IMR-90 (cell line): ENCODE measurements at regions not wholly inside any gene's neighbourhood (a gene's known extent, or its start where the extent isn't known, plus 50 kb on each side); places are given as distances from the start of the nearest gene placed in this dataset.
A peak's percentile ranks its signal among the peaks of the same experiment; 100 is the strongest.

ENCODE experiments used
- ATAC-seq: fragments of 200-7000 bp; cut with Tn5 transposase; 2 replicates; pipeline ENCODE4 v1.9.1; 2020; ENCODE audit warnings: low read depth, mild to moderate bottlenecking, moderate library complexity
- BruUV-seq: library from RNA; stranded (reverse); fragments of 400-500 nt; replicated peaks from 2 replicates; lab custom pipeline; 2021; lab: Mats Ljungman, UMichigan
- CTCF ChIA-PET: fragments of 300-600 bp; formaldehyde crosslinking; extraction: SDS; loops from one replicate; lab custom pipeline; 2021; ENCODE audit warnings: antibody characterized with exemption; lab: Yijun Ruan, JAX
- POLR2A ChIA-PET: fragments of 300-600 bp; sonication (Branson Sonifier 250); formaldehyde crosslinking; loops from one replicate; lab custom pipeline; 2022; ENCODE audit warnings: antibody characterized with exemption; ENCODE audit not compliant: unreplicated experiment; lab: Charles Lee
- DNase-seq: peaks from one replicate; pipeline ENCODE4 v3.0.0; 2013
- H2AFZ ChIP-seq: replicated peaks from 2 replicates; pipeline ENCODE3; 2013; ENCODE audit warnings: low read length, mild to moderate bottlenecking; ENCODE audit not compliant: poor library complexity
- H2AK5ac ChIP-seq: 2 replicates; pipeline ENCODE4 v1.6.1; 2013; ENCODE audit warnings: low read depth, low read length, inconsistent platforms
- H2AK9ac ChIP-seq: replicated peaks from 2 replicates; pipeline ENCODE3; 2013; ENCODE audit warnings: mild to moderate bottlenecking, low read depth, low read length, moderate library complexity; ENCODE audit not compliant: poor library complexity
- H2BK120ac ChIP-seq: 2 replicates; pipeline ENCODE4 v1.6.1; 2013; ENCODE audit warnings: low read depth, low read length, inconsistent platforms
- H2BK15ac ChIP-seq: 3 replicates; pipeline ENCODE4 v1.6.1; 2013; ENCODE audit warnings: low read depth, low read length, inconsistent platforms
- H2BK20ac ChIP-seq: 2 replicates; pipeline ENCODE4 v1.6.1; 2013; ENCODE audit warnings: low read depth, mild to moderate bottlenecking, inconsistent platforms, low read length, moderate library complexity
- H2BK5ac ChIP-seq: 2 replicates; pipeline ENCODE4 v1.6.1; 2013; ENCODE audit warnings: mild to moderate bottlenecking, low read depth, low read length, inconsistent platforms; ENCODE audit not compliant: poor library complexity, severe bottlenecking
- H3K14ac ChIP-seq: replicated peaks from 2 replicates; pipeline ENCODE4 v1.6.1; 2013; ENCODE audit warnings: low read depth, low read length, inconsistent platforms
- H3K18ac ChIP-seq: 2 replicates; pipeline ENCODE4 v1.6.1; 2013; ENCODE audit warnings: low read depth, low read length, control low read depth
- H3K23ac ChIP-seq: 2 replicates; pipeline ENCODE4 v1.6.1; 2013; ENCODE audit warnings: low read depth, low read length, inconsistent platforms
- H3K27ac ChIP-seq: 2 replicates; pipeline ENCODE4 v1.5.1; 2013; ENCODE audit warnings: mild to moderate bottlenecking, control low read depth, low read length; ENCODE audit not compliant: insufficient read depth
- H3K27me3 ChIP-seq: 2 replicates; pipeline ENCODE4 v1.6.1; 2013; ENCODE audit warnings: low read length; ENCODE audit not compliant: control insufficient read depth, insufficient read depth
- H3K36me3 ChIP-seq: 2 replicates; pipeline ENCODE4 v1.6.1; 2013; ENCODE audit warnings: low read length, mixed read lengths; ENCODE audit not compliant: control insufficient read depth, insufficient read depth
- H3K4ac ChIP-seq: 2 replicates; pipeline ENCODE4 v1.6.1; 2013; ENCODE audit warnings: low read depth, low read length, inconsistent platforms
- H3K4me1 ChIP-seq: 2 replicates; pipeline ENCODE4 v1.6.1; 2013; ENCODE audit warnings: low read length, mixed read lengths; ENCODE audit not compliant: control insufficient read depth, insufficient read depth
- H3K4me2 ChIP-seq: 2 replicates; pipeline ENCODE4 v1.6.1; 2013; ENCODE audit warnings: low read depth, mild to moderate bottlenecking, control low read depth, low read length, moderate library complexity
- H3K4me3 ChIP-seq: 2 replicates; pipeline ENCODE4 v1.5.1; 2013; ENCODE audit warnings: low read depth, mild to moderate bottlenecking, control low read depth, low read length, moderate library complexity; ENCODE audit not compliant: insufficient read depth
- H3K56ac ChIP-seq: 2 replicates; pipeline ENCODE4 v1.6.1; 2013; ENCODE audit warnings: low read length, inconsistent platforms; ENCODE audit not compliant: insufficient read depth; ENCODE audit errors: extremely low read depth
- H3K79me1 ChIP-seq, 2 experiments: 2 replicates each; pipeline ENCODE4 v1.6.1; 2013; ENCODE audit warnings: low read length in 2 of 2, inconsistent platforms in 1 of 2, low read depth in 1 of 2
- H3K9ac ChIP-seq: 2 replicates; pipeline ENCODE4 v1.6.1; 2013; ENCODE audit warnings: low read depth, low read length, control low read depth
- H3K9me1 ChIP-seq: 2 replicates; pipeline ENCODE4 v1.6.1; 2013; ENCODE audit warnings: low read length, inconsistent platforms; ENCODE audit not compliant: insufficient read depth
- H3K9me3 ChIP-seq: 2 replicates; pipeline ENCODE4 v1.6.1; 2013; ENCODE audit warnings: low read length; ENCODE audit not compliant: control insufficient read depth, insufficient read depth
- H4K20me1 ChIP-seq: 2 replicates; pipeline ENCODE4 v1.6.1; 2013; ENCODE audit warnings: low read length, inconsistent platforms; ENCODE audit not compliant: insufficient read depth
- H4K5ac ChIP-seq: 2 replicates; pipeline ENCODE4 v1.6.1; 2013; ENCODE audit warnings: mild to moderate bottlenecking, low read depth, low read length, control low read depth
- H4K8ac ChIP-seq, 2 experiments: 2 replicates each; pipeline ENCODE4 v1.6.1; 2013; ENCODE audit warnings: low read depth in 2 of 2, low read length in 2 of 2, control low read depth in 1 of 2, inconsistent platforms in 1 of 2
- H4K91ac ChIP-seq: 2 replicates; pipeline ENCODE4 v1.6.1; 2013; ENCODE audit warnings: low read depth, low read length, inconsistent platforms; ENCODE audit not compliant: insufficient read depth
- BHLHE40 ChIP-seq: fragments of 150-350 bp; IDR thresholded peaks from 2 replicates; pipeline ENCODE4 v1.6.1; 2016; ENCODE audit warnings: mild to moderate bottlenecking, low read depth, low read length
- CEBPB ChIP-seq: IDR thresholded peaks from 2 replicates; pipeline ENCODE4 v1.6.1; 2012; ENCODE audit warnings: low read depth, low read length, improper control_type of control experiment
- CHD1 ChIP-seq: IDR thresholded peaks from 2 replicates; pipeline ENCODE4 v1.6.1; 2012; ENCODE audit warnings: low read depth, low read length, improper control_type of control experiment
- CTCF ChIP-seq: conservative IDR thresholded peaks from 2 replicates; pipeline ENCODE4 v1.5.1; 2012; ENCODE audit warnings: mild to moderate bottlenecking, low read depth, low read length, improper control_type of control experiment
- ELK1 ChIP-seq: fragments of 150-350 bp; IDR thresholded peaks from 2 replicates; pipeline ENCODE4 v1.6.1; 2016; ENCODE audit warnings: low read depth, mild to moderate bottlenecking, low read length, moderate library complexity, borderline replicate concordance
- FOS ChIP-seq: fragments of 150-350 bp; IDR thresholded peaks from 2 replicates; pipeline ENCODE4 v1.6.1; 2016; ENCODE audit warnings: low read depth, low read length
- MAFK ChIP-seq: IDR thresholded peaks from 2 replicates; pipeline ENCODE4 v1.6.1; 2012; ENCODE audit warnings: low read depth, low read length, improper control_type of control experiment
- MAZ ChIP-seq: IDR thresholded peaks from 2 replicates; pipeline ENCODE4 v1.6.1; 2012; ENCODE audit warnings: low read depth, mild to moderate bottlenecking, low read length, improper control_type of control experiment, moderate library complexity, borderline replicate concordance
- MXI1 ChIP-seq: IDR thresholded peaks from 2 replicates; pipeline ENCODE4 v1.6.1; 2012; ENCODE audit warnings: low read depth, mild to moderate bottlenecking, low read length, moderate library complexity, borderline replicate concordance
- NFE2L2 ChIP-seq: fragments of 150-350 bp; IDR thresholded peaks from 2 replicates; pipeline ENCODE4 v1.6.1; 2016; ENCODE audit warnings: low read depth, mild to moderate bottlenecking, low read length
- POLR2A ChIP-seq: IDR thresholded peaks from 2 replicates; pipeline ENCODE4 v1.6.1; 2012; ENCODE audit warnings: mild to moderate bottlenecking, low read depth, low read length
- RAD21 ChIP-seq: IDR thresholded peaks from 2 replicates; pipeline ENCODE4 v1.6.1; 2012; ENCODE audit warnings: low read length, improper control_type of control experiment
- RCOR1 ChIP-seq: IDR thresholded peaks from 2 replicates; pipeline ENCODE4 v1.6.1; 2012; ENCODE audit warnings: mild to moderate bottlenecking, low read length, improper control_type of control experiment; ENCODE audit not compliant: insufficient replicate concordance
- RFX5 ChIP-seq: IDR thresholded peaks from 2 replicates; pipeline ENCODE4 v1.8.0; 2012; ENCODE audit warnings: low read depth, mild to moderate bottlenecking, low read length, moderate library complexity
- SMC3 ChIP-seq: fragments of 150-350 bp; IDR thresholded peaks from 2 replicates; pipeline ENCODE4 v1.6.1; 2016; ENCODE audit warnings: low read depth, mild to moderate bottlenecking, antibody characterized with exemption, low read length, moderate library complexity
- USF2 ChIP-seq: fragments of 150-350 bp; IDR thresholded peaks from 2 replicates; pipeline ENCODE4 v1.6.1; 2017; ENCODE audit warnings: mild to moderate bottlenecking, antibody characterized with exemption, low read length, low read depth
- WGBS, 2 experiments: methylation state at CpG; one replicate each; pipeline versions ENCODE4 v1.1.5 to v1.1.7; 2013; ENCODE audit warnings: missing lambda C conversion rate in 2 of 2; ENCODE audit not compliant: insufficient read length in 1 of 2; ENCODE audit errors: extremely low coverage in 2 of 2; 5-methylcytosine and 5-hydroxymethylcytosine counted together
- dilution Hi-C: fragments of 300-500 bp; cut with HindIII; formaldehyde crosslinking; loops from one replicate; pipeline ENCODE4 v1.14.3; 2018; ENCODE audit warnings: low sequenced_read_pairs; ENCODE audit not compliant: unreplicated experiment
- in situ Hi-C: fragments of 300-500 bp; cut with MboI; formaldehyde crosslinking; loops from 3 replicates; pipeline ENCODE4 v1.14.3; 2019; ENCODE audit warnings: low sequenced_read_pairs, inconsistent platforms, mixed read lengths
- intact Hi-C: fragments of 100-400 bp; cut with micrococcal nuclease; formaldehyde crosslinking; loops from 2 replicates; pipeline ENCODE4 v1.10.0; 2022

- Histone ChIP-seq H2AFZ (peak overlapping the region; percentile 9), H3K4me2 (no peak overlapping the region; the same call in 1 of the 2 replicates), H3K36me3 (no peaks in the 10 kb centered on the region), H3K56ac (no peak overlapping the region; the same call in 1 of the 2 replicates), H3K23ac (no peak overlapping the region), H4K91ac (no peak overlapping the region), H2BK15ac (no peak overlapping the region), H2AK5ac (no peak overlapping the region; the same call in 1 of the 2 replicates), H3K79me1 (peaks cover 0 to 7% of the 10 kb centered on the region in 2 experiments; a peak in 2 of 4 replicates), H3K9me1 (peaks cover 13% of the 10 kb centered on the region), H4K8ac (no peak overlapping the region), H2AK9ac (no peak overlapping the region), H4K20me1 (no peaks in the 10 kb centered on the region), H2BK20ac (peak overlapping the region; percentile 16; the same call in 1 of the 2 replicates), H3K27me3 (no peaks in the 10 kb centered on the region), H3K4me3 (no peak overlapping the region), H4K5ac (no peak overlapping the region), H3K4ac (peak overlapping the region; percentile 6; the same call in 1 of the 2 replicates), H2BK120ac (peak overlapping the region; percentile 94), H3K14ac (no peak overlapping the region), H3K9ac (no peak overlapping the region), H2BK5ac (peak overlapping the region; percentile 38), H3K9me3 (no peaks in the 10 kb centered on the region), H3K18ac (no peak overlapping the region), H3K27ac (peak overlapping the region; percentile 35; the same call in 1 of the 2 replicates), H3K4me1 (peaks cover 10% of the 10 kb centered on the region)
- CTCF ChIA-PET: interaction anchor here (0.6 to 1.0 kb wide), 3 partner anchors 8 to 351 kb away, joined by 3 read pairs; no protein-coding TSS in a partner anchor
- peak; percentile 81 for ATAC-seq
- intact Hi-C loops (no loop called here), dilution Hi-C loops (no loop called here), in situ Hi-C loops (loop anchor here (5.0 to 25.0 kb wide), 2 partner anchors 654 to 929 kb away; partner anchors contain the start of gene TBX5)
- BruUV-seq: no TSS peak
- POLR2A ChIA-PET: no interaction called here
- TF ChIP-seq ELK1: no peak
- TF ChIP-seq BHLHE40: peak; percentile 91
- no peak for TF ChIP-seq CTCF
- TF ChIP-seq RFX5: no peak
- peak; percentile 47 for TF ChIP-seq RAD21
- peak; percentile 75; the same call in 1 of the 2 replicates for TF ChIP-seq USF2
- no peak for TF ChIP-seq POLR2A
- peak; percentile 86 for TF ChIP-seq NFE2L2
- TF ChIP-seq SMC3: peak; percentile 19; the same call in 1 of the 2 replicates
- no peak for TF ChIP-seq CHD1
- peak; percentile 78 for TF ChIP-seq CEBPB
- peak; percentile 83 for TF ChIP-seq MAZ
- TF ChIP-seq MXI1: no peak
- peak; percentile 99 for TF ChIP-seq FOS
- TF ChIP-seq RCOR1: peak; percentile 59
- TF ChIP-seq MAFK: peak; percentile 28; the same call in 1 of the 2 replicates
- DNase-seq: peak; percentile 100
- no CpG with 5 or more reads among the region's 6 CpGs for WGBS, 2 experiments
Observed at GRCh38 chr12:115341442-115341841, 657.5 kb upstream of the TBX3 start.
